Neural crest cell (in vitro differentiated cells): ENCODE measurements at regions not wholly inside any gene's neighbourhood (a gene's known extent, or its start where the extent isn't known, plus 50 kb on each side); places are given as distances from the start of the nearest gene placed in this dataset.

Source experiments
- DNase-seq: peaks from one replicate; pipeline ENCODE4 v3.0.0; 2021; ENCODE audit warnings: low read depth, mixed read lengths, low spot score
- H3K27ac Mint-ChIP-seq: one replicate; pipeline ENCODE4 v1.8.0; 2021; ENCODE audit warnings: mild to moderate bottlenecking, mixed read lengths; ENCODE audit not compliant: unreplicated experiment
- H3K27me3 Mint-ChIP-seq: 2 replicates; pipeline ENCODE4 v1.8.0; 2021; ENCODE audit warnings: low read depth, mild to moderate bottlenecking, mixed read lengths
- H3K36me3 Mint-ChIP-seq: 2 replicates; pipeline ENCODE4 v1.8.0; 2021; ENCODE audit warnings: low read depth, mild to moderate bottlenecking, mixed read lengths
- H3K4me1 Mint-ChIP-seq: 2 replicates; pipeline ENCODE4 v1.8.0; 2021; ENCODE audit warnings: mixed read lengths
- H3K4me3 Mint-ChIP-seq: one replicate; pipeline ENCODE4 v1.8.0; 2021; ENCODE audit warnings: mild to moderate bottlenecking, mixed read lengths
- H3K9me3 Mint-ChIP-seq: 2 replicates; pipeline ENCODE4 v1.8.0; 2021; ENCODE audit warnings: mixed read lengths
- CTCF ChIP-seq: fragments of 200-600 bp; sonication (generic); conservative IDR thresholded peaks from 2 replicates; pipeline ENCODE4 v1.5.0; 2021; ENCODE audit warnings: antibody characterized with exemption, mild to moderate bottlenecking

DNA sequence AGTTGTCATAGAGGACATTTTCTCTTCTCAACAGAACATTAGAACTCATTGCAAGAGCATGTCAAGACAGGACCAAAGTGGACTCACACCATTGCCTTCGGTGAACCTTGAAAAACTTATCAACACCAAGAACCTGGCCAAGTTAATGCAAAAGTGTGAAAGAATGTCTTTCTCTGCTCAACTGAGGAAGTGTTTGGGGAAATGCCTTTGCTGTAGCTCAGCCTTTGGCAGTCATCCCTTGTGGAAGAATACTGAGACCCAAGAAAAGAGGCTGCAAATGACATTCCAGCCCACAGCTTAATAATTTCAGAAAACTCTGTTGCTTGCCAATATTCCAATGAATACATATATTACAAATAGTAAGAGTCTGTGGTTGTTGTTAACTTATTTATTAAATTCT lies 728.8 kb upstream of the PIK3C3 start:
- no peak for TF ChIP-seq CTCF
- H3K9me3 Mint-ChIP-seq, result peaks cover 11% of the 10 kb centered on the region
- no peaks in the 10 kb centered on the region for H3K4me1 Mint-ChIP-seq
- no peak for DNase-seq
- no peak overlapping the region for H3K27ac Mint-ChIP-seq
- H3K4me3 Mint-ChIP-seq, result no peak overlapping the region
- H3K36me3 Mint-ChIP-seq, result no peaks in the 10 kb centered on the region
- no peaks in the 10 kb centered on the region for H3K27me3 Mint-ChIP-seq

DNA sequence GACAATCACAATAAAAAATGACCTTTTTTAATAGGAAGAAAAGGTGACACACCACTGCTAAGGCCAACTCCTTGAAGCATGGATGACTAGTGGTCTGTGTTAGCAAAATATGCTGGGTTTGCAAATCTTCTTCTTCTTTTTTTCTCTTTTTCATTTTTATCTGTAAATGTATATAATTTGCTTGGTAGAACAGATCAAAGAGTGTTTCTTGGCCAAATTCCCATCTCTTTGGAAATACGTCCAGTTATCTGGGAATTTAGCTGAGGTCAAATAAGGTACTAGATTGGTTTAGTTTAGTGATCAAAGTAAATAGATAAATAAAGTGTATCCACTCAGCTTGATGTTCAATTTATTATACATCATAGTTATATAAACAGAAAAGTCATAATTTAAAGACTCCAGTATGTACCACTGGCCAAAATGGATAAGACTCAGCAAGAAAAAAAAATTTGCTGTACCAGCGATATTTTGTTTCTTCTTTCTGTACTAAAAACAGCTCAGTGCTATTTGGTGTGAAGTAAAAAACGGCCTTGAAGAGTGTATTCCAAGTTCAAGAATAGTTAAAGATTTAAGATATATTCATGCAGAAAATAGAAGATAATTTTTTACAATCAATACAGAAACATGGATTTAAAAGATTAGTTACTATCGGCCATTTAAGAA lies 738.6 kb upstream of the PIK3C3 start:
- no peaks in the 10 kb centered on the region for H3K36me3 Mint-ChIP-seq
- no peak for DNase-seq
- no peak overlapping the region for H3K4me3 Mint-ChIP-seq
- no peaks in the 10 kb centered on the region for H3K27me3 Mint-ChIP-seq
- TF ChIP-seq CTCF, result no peak
- no peaks in the 10 kb centered on the region for H3K4me1 Mint-ChIP-seq
- H3K9me3 Mint-ChIP-seq, result peaks cover 2% of the 10 kb centered on the region
- no peak overlapping the region for H3K27ac Mint-ChIP-seq

- H3K36me3 Mint-ChIP-seq, result no peaks in the 10 kb centered on the region
- H3K27me3 Mint-ChIP-seq, result no peaks in the 10 kb centered on the region
- no peak overlapping the region for H3K27ac Mint-ChIP-seq
- TF ChIP-seq CTCF, result no peak
- no peaks in the 10 kb centered on the region for H3K4me1 Mint-ChIP-seq
- DNase-seq, result no peak
- peaks cover under 1% of the 10 kb centered on the region for H3K9me3 Mint-ChIP-seq
- H3K4me3 Mint-ChIP-seq, result no peak overlapping the region
Measured at GRCh38 chr18:41207706-41208105, 747.3 kb upstream of the PIK3C3 start.

- Mint-ChIP-seq H3K27ac (no peak overlapping the region), H3K36me3 (no peaks in the 10 kb centered on the region), H3K4me3 (no peak overlapping the region), H3K9me3 (no peaks in the 10 kb centered on the region), H3K4me1 (no peaks in the 10 kb centered on the region), H3K27me3 (no peaks in the 10 kb centered on the region)
- TF ChIP-seq CTCF, result no peak
- no peak for DNase-seq
Measured at GRCh38 chr18:41206341-41206830, 748.6 kb upstream of the PIK3C3 start.

- Mint-ChIP-seq H3K4me3 (no peak overlapping the region), H3K9me3 (no peaks in the 10 kb centered on the region), H3K36me3 (no peaks in the 10 kb centered on the region), H3K27me3 (no peaks in the 10 kb centered on the region), H3K4me1 (no peaks in the 10 kb centered on the region), H3K27ac (no peak overlapping the region)
- TF ChIP-seq CTCF, result no peak
- DNase-seq, result no peak
Measured at GRCh38 chr18:41199212-41199611, 755.8 kb upstream of the PIK3C3 start.
